AG04450 (cell line): ENCODE measurements at regions not wholly inside any gene's neighbourhood (a gene's known extent, or its start where the extent isn't known, plus 50 kb on each side); places are given as distances from the start of the nearest gene placed in this dataset.

Experiments used
- CTCF ChIA-PET: fragments of 300-600, 350-600 bp; formaldehyde crosslinking; extraction: SDS; loops from one replicate; lab custom pipeline; 2022; ENCODE audit warnings: antibody characterized with exemption, inconsistent platforms; lab: Charles Lee
- POLR2A ChIA-PET: fragments of 350-600 bp; formaldehyde crosslinking; extraction: SDS; loops from one replicate; lab custom pipeline; 2021; ENCODE audit warnings: antibody characterized with exemption, inconsistent platforms; lab: Yijun Ruan, JAX
- DNase-seq: peaks from one replicate; pipeline ENCODE4 v3.0.0-alpha.2; 2011; ENCODE audit warnings: low read depth, low spot score
- H3K27ac ChIP-seq: one replicate; pipeline ENCODE4 v1.5.1; 2012; ENCODE audit warnings: low read depth, low read length, control low read depth
- H3K27me3 ChIP-seq: one replicate; pipeline ENCODE4 v1.6.0; 2012; ENCODE audit warnings: low read length; ENCODE audit not compliant: control insufficient read depth, insufficient read depth
- H3K4me3 ChIP-seq: 2 replicates; pipeline ENCODE4 v1.5.1; 2011; ENCODE audit warnings: mild to moderate bottlenecking, low read depth, low read length, control low read depth
- H3K9me3 ChIP-seq: 2 replicates; pipeline ENCODE4 v1.5.1; 2012; ENCODE audit warnings: low read length; ENCODE audit not compliant: control insufficient read depth, insufficient read depth
- TF ChIP-seq, protein P1 (sequence below): IDR thresholded peaks from 2 replicates; pipeline ENCODE4 v1.5.1; 2011; ENCODE audit warnings: low read depth, low read length, control low read depth, inconsistent platforms

DNA sequence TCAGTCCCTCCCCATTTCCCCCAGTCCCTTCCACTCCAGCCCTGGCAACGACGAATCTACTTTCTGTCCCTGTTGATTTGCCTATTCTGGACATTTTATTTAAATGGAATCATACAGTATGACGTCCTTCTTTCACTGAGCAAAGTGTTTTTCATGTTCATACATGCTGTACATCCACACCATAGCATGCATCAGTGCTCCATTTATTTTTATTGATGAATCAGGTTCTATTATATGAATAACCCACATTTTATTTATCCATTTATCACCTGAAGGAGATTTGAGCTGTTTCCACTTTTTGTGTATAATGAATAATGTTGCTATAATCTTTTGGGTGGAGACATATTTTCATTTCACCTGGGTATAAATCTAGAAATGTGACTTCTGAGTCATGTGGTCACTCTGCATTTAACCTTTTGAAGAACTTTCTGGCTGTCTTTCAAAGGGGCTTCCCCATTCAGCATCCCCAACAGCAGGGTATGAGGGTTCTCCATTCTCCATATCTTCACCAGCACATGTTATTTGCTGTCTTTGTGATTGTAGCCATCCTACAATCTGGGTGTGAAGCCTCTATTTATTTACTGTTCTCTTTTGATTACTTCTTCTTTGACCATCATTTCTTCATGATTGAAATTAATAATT is 531.7 kb downstream of the ETS1 start:
- ChIA-PET CTCF (interaction anchor here (0.9 to 1.2 kb wide), 2 partner anchors 12 to 102 kb away, joined by 4 to 6 read pairs; no protein-coding TSS in a partner anchor), POLR2A (no interaction called here)

DNA sequence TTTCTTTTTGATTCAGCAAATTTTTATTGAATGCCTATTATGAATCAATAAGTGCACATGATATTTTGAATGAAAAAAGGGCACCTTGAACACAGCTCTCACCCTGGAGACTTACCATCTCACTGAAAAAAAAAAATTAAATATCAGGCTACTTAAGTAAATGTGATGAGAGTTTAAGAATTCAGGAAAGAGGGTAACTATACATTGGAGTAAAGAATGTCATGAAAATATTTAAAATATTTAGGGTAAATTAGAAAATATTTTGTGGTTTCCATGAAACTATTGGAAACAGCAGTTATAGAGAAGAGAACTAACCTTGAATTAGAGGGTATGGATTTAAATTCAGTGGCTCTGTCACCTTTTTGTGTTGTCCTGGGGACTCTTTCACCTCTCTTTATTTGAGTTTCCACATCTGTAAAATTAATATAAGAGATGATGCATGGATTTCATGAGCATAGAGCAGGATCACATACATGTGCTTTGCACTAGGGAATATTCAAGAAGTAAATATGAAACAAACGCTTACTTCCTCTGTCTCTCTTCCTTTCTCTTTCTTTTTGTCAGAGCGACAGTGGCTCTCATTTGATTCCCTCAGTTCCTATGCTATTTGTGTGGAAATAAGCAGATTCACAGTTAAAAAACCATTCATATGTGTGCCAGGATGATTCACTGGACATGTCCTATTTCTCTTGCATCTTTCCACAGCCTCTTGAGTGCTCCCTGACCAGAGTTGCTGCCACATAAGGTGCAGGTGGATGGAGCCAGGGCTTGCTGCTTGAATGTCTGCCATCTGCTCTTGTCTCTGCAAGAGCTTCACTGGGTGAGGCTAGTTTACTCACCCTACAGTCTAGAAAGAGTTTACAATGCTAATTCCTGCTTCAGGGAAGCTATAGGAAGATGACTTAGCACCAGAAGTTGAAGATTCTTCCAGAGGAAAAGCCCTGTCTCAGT is 533.1 kb downstream of the ETS1 start:
- POLR2A ChIA-PET, result no interaction called here
- TF ChIP-seq, protein P1, sequence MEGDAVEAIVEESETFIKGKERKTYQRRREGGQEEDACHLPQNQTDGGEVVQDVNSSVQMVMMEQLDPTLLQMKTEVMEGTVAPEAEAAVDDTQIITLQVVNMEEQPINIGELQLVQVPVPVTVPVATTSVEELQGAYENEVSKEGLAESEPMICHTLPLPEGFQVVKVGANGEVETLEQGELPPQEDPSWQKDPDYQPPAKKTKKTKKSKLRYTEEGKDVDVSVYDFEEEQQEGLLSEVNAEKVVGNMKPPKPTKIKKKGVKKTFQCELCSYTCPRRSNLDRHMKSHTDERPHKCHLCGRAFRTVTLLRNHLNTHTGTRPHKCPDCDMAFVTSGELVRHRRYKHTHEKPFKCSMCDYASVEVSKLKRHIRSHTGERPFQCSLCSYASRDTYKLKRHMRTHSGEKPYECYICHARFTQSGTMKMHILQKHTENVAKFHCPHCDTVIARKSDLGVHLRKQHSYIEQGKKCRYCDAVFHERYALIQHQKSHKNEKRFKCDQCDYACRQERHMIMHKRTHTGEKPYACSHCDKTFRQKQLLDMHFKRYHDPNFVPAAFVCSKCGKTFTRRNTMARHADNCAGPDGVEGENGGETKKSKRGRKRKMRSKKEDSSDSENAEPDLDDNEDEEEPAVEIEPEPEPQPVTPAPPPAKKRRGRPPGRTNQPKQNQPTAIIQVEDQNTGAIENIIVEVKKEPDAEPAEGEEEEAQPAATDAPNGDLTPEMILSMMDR, result no peak
- Histone ChIP-seq H3K27ac (no peak overlapping the region), H3K27me3 (no peaks in the 10 kb centered on the region), H3K9me3 (no peaks in the 10 kb centered on the region), H3K4me3 (no peak overlapping the region)
- CTCF ChIA-PET, result interaction anchor here (0.9 to 2.6 kb wide), 6 partner anchors 14 to 576 kb away, joined by 3 to 22 read pairs (median 4); no protein-coding TSS in a partner anchor
- DNase-seq, result no peak

More for the DNA sequence above, 531.7 kb downstream of the ETS1 start:
- Histone ChIP-seq H3K4me3 (no peak overlapping the region), H3K9me3 (no peaks in the 10 kb centered on the region), H3K27me3 (no peaks in the 10 kb centered on the region), H3K27ac (no peak overlapping the region)
- TF ChIP-seq, protein P1, result no peak
- no peak for DNase-seq

DNA sequence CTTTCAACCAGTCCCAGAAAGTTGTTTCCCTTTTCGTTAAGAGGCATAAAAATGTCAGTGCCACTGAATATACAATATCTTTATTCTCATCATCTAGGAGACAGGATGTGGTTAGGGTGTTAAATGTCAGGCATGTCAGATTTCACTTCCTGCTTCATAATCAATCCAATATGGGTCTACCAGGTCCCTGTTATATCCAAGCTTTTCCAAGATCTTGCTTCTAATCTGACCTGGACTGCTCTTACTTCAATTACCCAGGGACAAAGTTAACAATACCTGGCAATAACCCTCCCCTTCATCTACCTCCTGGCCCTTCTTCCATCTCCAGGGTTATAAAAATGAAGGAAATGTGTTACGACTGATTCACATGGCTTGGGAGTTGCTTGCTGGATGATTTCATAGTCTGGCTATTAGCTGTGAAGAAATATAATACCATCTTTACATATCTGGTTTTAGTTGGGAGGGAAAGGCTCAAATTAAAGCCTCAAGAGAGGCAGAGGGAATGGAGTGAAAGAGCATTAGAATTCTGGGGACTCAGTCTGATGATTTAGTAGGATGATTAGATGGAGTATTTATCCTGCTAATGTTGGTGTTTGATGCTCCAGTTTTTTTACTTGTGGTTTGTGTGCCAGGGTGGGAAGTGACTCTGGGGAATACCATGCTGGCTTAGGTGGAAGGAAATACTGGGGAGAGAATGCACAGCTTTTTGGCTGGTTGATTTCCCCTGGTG is 534.3 kb downstream of the ETS1 start:
- no peaks in the 10 kb centered on the region for H3K27me3 ChIP-seq
- H3K4me3 ChIP-seq, result no peak overlapping the region
- no peak for DNase-seq
- ChIA-PET CTCF (interaction anchor here (0.6 to 2.6 kb wide), 5 partner anchors 13 to 578 kb away, joined by 3 to 22 read pairs (median 3); no protein-coding TSS in a partner anchor), POLR2A (no interaction called here)
- TF ChIP-seq, protein P1, result no peak
- H3K9me3 ChIP-seq, result no peaks in the 10 kb centered on the region
- no peak overlapping the region for H3K27ac ChIP-seq

DNA sequence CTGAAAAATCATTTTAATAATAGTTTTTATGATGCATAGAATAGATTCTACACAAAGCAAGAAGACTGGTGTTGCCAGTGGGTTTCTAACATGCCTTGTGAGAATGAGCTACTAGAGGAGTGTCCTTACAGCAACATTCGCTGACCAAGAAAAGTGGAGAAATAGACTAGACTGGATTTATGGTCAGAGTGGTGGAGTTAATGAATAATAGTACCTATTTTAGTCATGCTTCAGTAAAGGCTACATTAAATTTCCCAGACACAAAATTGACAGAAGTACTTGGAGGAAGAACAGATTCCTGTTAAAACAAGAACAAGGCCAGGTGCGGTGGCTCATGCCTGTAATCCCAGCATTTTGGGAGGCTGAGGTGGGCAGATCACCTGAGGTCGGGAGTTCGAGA is 539.2 kb downstream of the ETS1 start:
- Histone ChIP-seq H3K4me3 (no peak overlapping the region), H3K27ac (no peak overlapping the region), H3K9me3 (no peaks in the 10 kb centered on the region), H3K27me3 (no peaks in the 10 kb centered on the region)
- POLR2A ChIA-PET, result no interaction called here
- TF ChIP-seq, protein P1, result no peak
- CTCF ChIA-PET, result interaction anchor here (9.5 kb wide), 1 partner anchor 110 kb away, joined by 69 read pairs; no protein-coding TSS in a partner anchor
- DNase-seq, result no peak
